Erythroblast (primary cell): ENCODE measurements at regions not wholly inside any gene's neighbourhood (a gene's known extent, or its start where the extent isn't known, plus 50 kb on each side); places are given as distances from the start of the nearest gene placed in this dataset.

Source experiments
- DNase-seq, 2 experiments: peaks; one replicate each; lab custom pipeline; 2025; lab: John Stamatoyannopoulos, UW
- GATA1 ChIP-seq: IDR thresholded peaks from 2 replicates; pipeline ENCODE4 v1.6.1; 2011; ENCODE audit warnings: low read depth, mild to moderate bottlenecking, control low read depth, low read length, moderate library complexity
- POLR2A ChIP-seq: IDR thresholded peaks from 2 replicates; pipeline ENCODE4 v1.6.1; 2011; ENCODE audit warnings: mild to moderate bottlenecking, low read length

DNA sequence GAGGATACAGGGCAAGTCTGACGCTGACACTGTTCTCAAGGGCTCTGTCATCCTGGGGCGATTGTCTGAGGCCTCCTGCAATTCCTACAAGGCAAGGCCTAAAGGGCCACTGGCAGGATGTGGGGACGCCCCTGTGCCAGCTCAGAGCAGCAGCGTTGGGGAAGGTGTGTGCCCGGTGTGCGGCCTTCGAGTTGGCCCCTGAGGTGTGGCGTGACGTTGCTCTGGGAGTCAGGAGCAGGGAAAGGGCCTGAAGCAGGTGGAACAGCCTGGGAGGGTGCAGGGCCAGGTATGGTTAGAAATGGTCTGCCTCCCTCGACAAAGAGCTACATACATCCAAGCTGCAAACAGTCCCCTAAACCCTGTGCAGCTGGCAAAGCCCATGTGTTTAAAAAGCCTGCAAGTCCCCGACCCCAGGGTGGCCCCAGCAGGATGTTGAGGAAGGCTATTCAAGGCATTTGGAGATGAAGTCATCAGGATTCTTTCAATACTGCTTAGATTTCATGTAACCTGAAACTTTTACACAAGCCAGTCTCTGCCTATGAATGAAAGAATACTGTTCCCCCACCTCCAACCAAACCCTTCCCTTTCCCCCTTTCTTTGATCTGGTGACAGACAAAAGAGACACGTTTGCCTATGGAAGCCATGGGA, 142.5 kb upstream of the TNS3 start:
- DNase-seq, result no peak
- TF ChIP-seq GATA1 (no peak), POLR2A (no peak)

DNA sequence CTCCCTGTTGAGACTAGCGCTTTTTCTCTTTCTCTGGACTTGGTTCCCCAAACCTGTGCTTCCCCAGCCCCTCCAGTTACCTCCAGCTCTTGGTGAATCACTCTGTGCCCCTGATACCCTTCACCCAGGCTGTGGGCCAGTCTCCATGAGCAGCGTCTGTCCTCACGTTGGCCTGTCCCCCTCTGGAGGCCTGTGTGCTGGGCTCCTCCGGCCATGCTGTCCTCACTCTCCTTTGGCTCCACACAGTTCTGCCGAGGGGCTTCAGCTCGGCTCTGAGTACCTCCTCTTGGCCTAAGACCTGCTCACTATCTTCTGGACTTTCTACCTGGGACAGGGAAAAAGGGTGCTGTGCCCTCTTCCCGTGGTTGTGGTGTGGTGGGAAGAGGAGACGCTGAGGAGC, 140.2 kb upstream of the TNS3 start:
- no peak for DNase-seq
- TF ChIP-seq POLR2A, result no peak

DNA sequence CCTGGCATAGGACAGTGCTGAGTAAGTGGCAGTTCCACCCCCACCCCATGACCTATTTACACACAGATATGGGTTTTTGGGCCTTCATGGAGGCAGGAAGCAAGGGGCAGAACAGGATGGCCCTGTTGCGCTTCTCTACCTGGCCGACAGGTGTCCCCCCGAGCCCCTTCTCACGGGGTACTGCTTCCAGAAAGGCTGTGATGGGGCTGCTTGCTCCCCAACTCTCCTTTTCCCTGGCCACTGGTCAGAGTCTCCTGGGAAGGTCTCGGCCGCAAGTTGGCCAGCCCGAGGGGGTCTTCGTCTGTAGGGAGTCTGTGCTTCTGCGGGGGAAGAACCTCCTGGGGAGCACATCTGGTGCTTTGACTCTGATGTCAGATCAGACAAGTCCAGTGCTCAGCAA, 139.8 kb upstream of the TNS3 start:
- no peak for DNase-seq
- TF ChIP-seq POLR2A, result no peak

- no peak for DNase-seq
- TF ChIP-seq POLR2A (no peak), GATA1 (no peak)
Observed at GRCh38 chr7:47720907-47721244, 139.0 kb upstream of the TNS3 start.

GRCh38 chr7:47720141-47720906, 138.4 kb upstream of the TNS3 start:
- no peak for DNase-seq

GRCh38 chr7:47719675-47720074, 137.8 kb upstream of the TNS3 start:
- no peak for DNase-seq
- TF ChIP-seq GATA1, result no peak
- TF ChIP-seq POLR2A, result no peak

More at GRCh38 chr7:47720141-47720906, 138.4 kb upstream of the TNS3 start:
- TF ChIP-seq POLR2A (no peak), GATA1 (no peak)

- no peak for TF ChIP-seq GATA1
- DNase-seq, result no peak
Observed at GRCh38 chr7:47715631-47716068, 133.7 kb upstream of the TNS3 start.

- no peak for DNase-seq
- no peak for TF ChIP-seq GATA1
- no peak for TF ChIP-seq POLR2A
Observed at GRCh38 chr7:47714669-47715607, 133.0 kb upstream of the TNS3 start.

DNA sequence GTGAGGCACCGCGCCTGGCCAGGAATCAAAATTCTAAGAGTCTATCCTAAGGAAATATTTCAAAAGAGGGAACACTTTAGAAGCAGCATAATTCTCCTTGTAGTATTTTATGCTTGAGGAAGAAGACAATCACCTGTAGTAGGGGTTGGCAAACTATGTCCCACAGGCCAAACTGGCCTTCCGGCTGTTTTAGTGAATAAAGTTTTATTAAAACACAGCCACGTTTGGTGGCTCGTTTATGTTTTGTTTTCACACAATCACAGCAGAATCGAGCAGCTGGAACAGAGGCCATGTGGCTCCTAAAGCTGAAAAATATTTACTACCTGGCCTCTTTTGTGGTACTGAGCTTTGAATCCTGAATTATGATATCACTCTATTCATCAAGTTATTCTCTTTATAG, 131.7 kb upstream of the TNS3 start:
- DNase-seq, result no peak
- TF ChIP-seq POLR2A (no peak), GATA1 (no peak)

DNA sequence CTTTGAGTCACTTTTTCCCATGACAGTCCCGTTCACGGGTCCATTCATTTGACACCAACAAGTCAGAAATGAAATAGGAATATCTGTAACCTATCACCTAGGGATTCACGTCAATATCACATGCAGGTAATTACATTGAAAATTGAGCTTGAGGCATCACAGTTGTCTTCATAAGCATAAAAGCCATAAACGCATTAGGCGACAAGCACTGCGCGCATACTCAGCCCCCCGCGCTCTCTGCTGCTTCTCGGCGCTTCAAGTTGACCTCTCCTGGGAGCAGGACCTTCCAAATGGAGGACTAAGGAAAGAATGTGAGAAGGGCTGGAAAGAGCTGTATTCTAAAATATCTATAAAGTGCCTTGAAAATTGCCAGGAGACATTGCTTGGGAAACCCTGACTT, 130.5 kb upstream of the TNS3 start:
- TF ChIP-seq POLR2A (no peak), GATA1 (no peak)
- no peak for DNase-seq

DNA sequence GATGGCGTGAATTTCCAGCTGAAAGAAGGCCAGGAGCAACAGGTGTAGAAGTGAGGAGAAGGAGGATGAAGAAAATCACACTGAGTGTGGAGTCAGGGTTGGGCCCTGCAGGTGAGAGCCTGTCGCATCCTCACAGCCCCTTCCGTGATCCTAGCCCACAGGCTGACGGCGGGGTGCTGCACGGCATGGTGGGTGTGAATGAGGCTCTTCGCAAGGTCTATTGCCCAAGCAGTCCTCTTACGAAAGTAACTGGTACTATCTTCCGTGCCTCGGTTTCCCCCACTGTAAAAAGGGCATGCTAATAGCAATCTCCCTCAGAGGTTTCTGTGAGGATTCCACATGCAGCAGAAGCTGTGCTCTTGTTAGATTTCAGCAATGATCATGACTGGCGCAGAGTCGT, 129.9 kb upstream of the TNS3 start:
- TF ChIP-seq GATA1, result no peak
- no peak for TF ChIP-seq POLR2A
- DNase-seq, result no peak

DNA sequence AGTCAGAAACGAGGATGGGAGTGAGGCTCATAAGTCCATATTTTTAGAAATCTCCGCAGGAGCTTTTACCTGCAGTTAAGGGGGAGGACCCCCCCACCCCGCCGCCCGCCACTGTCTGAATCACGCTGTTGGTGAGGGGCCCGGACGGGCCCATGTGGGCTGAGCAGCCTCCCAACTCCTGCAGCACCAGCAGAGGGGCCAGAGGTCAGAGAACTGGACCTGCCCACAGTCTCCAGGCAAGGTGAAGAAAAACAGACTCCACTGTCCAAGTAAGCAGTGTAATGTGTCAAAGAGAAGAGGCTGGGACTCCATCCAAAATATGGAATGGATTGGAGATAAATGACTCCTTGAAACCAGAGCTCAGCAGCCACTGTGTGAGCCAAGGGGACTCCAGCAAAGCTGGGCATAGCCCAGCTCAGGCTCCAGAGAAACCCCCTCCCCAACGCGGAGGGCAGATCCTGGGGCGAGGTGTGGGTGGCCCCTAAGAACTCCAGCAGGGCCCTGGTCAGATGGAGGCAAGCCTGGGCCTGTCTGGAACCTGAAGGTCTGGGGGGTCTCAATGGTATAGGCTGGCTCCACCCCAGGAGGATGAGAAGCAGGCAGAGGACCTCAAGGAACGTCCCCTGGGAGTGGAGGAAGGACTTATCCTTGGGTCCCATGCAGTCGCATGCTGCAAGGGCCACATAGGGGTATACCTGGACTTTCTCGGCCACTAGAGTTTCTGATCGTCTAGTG, 128.5 kb upstream of the TNS3 start:
- TF ChIP-seq GATA1, result no peak
- TF ChIP-seq POLR2A, result no peak
- DNase-seq, result no peak

DNA sequence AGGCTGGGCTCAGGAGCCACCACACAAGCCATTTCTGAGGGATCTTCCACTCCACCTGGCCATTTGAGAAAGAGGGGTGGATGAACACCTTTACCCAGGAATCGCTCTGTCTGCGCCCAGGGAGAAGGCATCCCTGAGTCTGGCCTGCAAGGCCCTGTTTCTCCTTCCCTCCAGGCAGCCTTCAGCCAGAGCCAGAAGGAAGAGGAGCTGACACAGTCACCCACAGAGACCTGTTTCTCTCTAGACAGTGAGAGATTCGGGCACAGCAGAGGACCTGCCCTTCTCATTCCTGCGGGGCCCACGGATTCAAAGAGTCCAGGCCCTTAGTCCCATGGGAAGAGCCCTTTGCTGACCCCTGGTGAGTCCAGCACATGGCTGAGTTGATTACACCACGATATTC, 127.5 kb upstream of the TNS3 start:
- DNase-seq, result no peak
- TF ChIP-seq GATA1, result no peak
- no peak for TF ChIP-seq POLR2A
